LNCAP (cell line): ENCODE measurements at regions not wholly inside any gene's neighbourhood (a gene's known extent, or its start where the extent isn't known, plus 50 kb on each side); places are given as distances from the start of the nearest gene placed in this dataset.

Experiments
- CTCF ChIP-seq: fragments of 450-650 bp; IDR thresholded peaks from 2 replicates; pipeline ENCODE4 v1.5.1; 2017; ENCODE audit warnings: mild to moderate bottlenecking

GRCh38 chr3:168284728-168285127 is 189.0 kb upstream of the GOLIM4 start:
- TF ChIP-seq CTCF: no peak

GRCh38 chr3:168275662-168276061 is 179.9 kb upstream of the GOLIM4 start:
- TF ChIP-seq CTCF: no peak

- TF ChIP-seq CTCF: no peak
Observed at GRCh38 chr3:168273917-168274316, 178.2 kb upstream of the GOLIM4 start.

- no peak for TF ChIP-seq CTCF
Observed at GRCh38 chr3:168273036-168273435, 177.3 kb upstream of the GOLIM4 start.

- TF ChIP-seq CTCF: no peak
Observed at GRCh38 chr3:168272343-168272985, 176.7 kb upstream of the GOLIM4 start.

GRCh38 chr3:168271932-168272331 is 176.2 kb upstream of the GOLIM4 start:
- no peak for TF ChIP-seq CTCF

GRCh38 chr3:168269001-168269400 is 173.3 kb upstream of the GOLIM4 start:
- no peak for TF ChIP-seq CTCF

GRCh38 chr3:168267179-168267578 is 171.5 kb upstream of the GOLIM4 start:
- TF ChIP-seq CTCF: no peak
